ENCODE measurements at regions not wholly inside any gene's neighbourhood (a gene's known extent, or its start where the extent isn't known, plus 50 kb on each side); places are given as distances from the start of the nearest gene placed in this dataset.

DNA sequence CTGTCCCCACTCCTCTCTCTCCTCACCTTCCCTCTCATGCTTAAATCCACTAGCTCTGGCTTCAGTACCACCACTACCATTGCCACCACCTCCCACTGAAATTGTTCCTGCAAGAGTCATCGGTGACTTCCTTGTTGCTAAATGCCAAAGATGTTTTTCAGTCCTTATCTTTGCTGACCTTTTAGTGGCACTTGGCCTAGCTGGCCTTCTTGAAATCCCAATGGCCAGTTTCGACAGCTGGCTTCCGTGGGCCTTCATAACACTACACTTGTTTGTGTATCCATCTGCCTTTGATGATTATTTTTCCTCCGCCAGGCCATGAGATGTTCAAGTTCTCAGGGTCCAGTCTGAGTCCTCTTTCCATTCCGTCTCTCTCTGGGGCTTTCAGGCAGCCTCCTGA is 118.2 kb upstream of the NANOS1 start:
- TF ChIP-seq, protein P1, sequence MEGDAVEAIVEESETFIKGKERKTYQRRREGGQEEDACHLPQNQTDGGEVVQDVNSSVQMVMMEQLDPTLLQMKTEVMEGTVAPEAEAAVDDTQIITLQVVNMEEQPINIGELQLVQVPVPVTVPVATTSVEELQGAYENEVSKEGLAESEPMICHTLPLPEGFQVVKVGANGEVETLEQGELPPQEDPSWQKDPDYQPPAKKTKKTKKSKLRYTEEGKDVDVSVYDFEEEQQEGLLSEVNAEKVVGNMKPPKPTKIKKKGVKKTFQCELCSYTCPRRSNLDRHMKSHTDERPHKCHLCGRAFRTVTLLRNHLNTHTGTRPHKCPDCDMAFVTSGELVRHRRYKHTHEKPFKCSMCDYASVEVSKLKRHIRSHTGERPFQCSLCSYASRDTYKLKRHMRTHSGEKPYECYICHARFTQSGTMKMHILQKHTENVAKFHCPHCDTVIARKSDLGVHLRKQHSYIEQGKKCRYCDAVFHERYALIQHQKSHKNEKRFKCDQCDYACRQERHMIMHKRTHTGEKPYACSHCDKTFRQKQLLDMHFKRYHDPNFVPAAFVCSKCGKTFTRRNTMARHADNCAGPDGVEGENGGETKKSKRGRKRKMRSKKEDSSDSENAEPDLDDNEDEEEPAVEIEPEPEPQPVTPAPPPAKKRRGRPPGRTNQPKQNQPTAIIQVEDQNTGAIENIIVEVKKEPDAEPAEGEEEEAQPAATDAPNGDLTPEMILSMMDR (IDR thresholded peaks at IDR 0.05; ENCODE audit: low read depth, low read length): no peak
- H3K27me3 ChIP-seq: no peaks in the 10 kb centered on the region
- peak; percentile 52 to 66 for DNase-seq (ENCODE audit: low read depth in 1 of 2, low spot score in 1 of 2)
- no peaks in the 10 kb centered on the region for H3K9me3 ChIP-seq (ENCODE audit: low read depth)
- peak overlapping the region; percentile 55 for H3K27ac ChIP-seq
- H3K36me3 ChIP-seq: no peaks in the 10 kb centered on the region
- H3K4me1 ChIP-seq (ENCODE audit: low read depth): peaks cover 21% of the 10 kb centered on the region
- no peak overlapping the region for H3K4me3 ChIP-seq

DNA sequence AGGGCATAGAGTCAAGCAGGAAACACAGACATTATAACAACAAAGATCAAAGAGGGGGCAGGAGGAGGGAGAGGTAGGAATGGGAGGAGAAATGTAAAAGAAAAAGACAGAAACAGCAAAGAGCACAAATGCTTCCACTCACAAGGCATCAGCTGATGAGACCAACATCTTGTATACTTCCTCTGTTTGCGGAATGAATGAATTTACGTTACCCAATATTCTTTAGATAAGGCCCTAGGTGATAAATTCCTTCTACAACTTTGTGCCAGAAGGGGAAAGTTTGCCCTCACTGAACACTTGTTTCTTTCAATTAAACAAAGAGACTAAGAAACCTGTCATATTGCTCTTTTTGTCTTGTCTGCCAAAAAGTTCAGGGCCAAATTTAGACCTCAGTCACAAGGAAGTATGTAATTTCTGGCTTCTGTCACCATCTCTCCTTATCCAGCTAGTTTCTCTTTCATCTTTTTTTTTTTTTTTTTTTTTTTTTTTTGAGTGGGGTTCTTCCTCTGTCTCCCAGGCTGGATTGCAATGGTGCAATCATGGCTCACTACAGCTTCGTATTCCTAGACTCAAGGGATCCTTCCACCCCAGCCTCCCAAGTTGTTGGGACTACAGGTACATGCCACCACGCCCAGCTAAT is 116.4 kb upstream of the NANOS1 start:
- no peaks in the 10 kb centered on the region for H3K36me3 ChIP-seq

DNA sequence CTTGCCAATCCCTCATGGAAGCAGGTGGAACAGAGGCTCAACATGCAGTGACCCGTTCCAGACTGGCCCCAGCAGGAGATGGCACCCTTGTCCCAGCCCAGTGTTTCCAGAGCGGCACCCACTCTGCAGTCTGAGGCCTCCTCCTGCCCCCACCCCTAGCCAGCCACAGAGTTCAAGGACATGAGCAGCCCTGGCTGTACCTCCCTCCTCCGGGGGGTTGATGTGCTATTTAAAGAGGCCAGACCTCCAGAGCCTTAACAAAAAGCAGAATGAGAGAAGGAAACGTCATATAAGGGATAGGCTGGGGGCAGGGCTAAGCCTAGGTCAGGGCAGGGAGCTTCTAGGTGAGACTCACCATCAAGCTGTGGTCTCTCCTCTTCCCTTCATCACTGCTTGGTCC is 115.7 kb upstream of the NANOS1 start:
- peaks cover 21% of the 10 kb centered on the region for H3K4me1 ChIP-seq (ENCODE audit: low read depth)
- H3K9me3 ChIP-seq (ENCODE audit: low read depth): no peaks in the 10 kb centered on the region
- H3K27ac ChIP-seq: no peak overlapping the region
- H3K27me3 ChIP-seq: no peaks in the 10 kb centered on the region
- TF ChIP-seq, protein P1 (IDR thresholded peaks at IDR 0.05; ENCODE audit: low read depth, low read length): no peak
- DNase-seq (ENCODE audit: low read depth in 1 of 2, low spot score in 1 of 2): peak in 1 of 2 donors; percentile 55
- H3K36me3 ChIP-seq: no peaks in the 10 kb centered on the region
- H3K4me3 ChIP-seq: no peak overlapping the region

More for the DNA sequence above, 116.4 kb upstream of the NANOS1 start:
- DNase-seq (ENCODE audit: low read depth in 1 of 2, low spot score in 1 of 2): peak in 1 of 2 donors; percentile 80
- Histone ChIP-seq H3K27me3 (no peaks in the 10 kb centered on the region), H3K4me1 (ENCODE audit: low read depth) (peaks cover 21% of the 10 kb centered on the region), H3K27ac (no peak overlapping the region), H3K9me3 (ENCODE audit: low read depth) (no peaks in the 10 kb centered on the region), H3K4me3 (no peak overlapping the region)
- TF ChIP-seq, protein P1 (IDR thresholded peaks at IDR 0.05; ENCODE audit: low read depth, low read length): no peak

- Histone ChIP-seq H3K9me3 (ENCODE audit: low read depth) (no peaks in the 10 kb centered on the region), H3K27me3 (no peaks in the 10 kb centered on the region), H3K4me1 (ENCODE audit: low read depth) (peaks cover 21% of the 10 kb centered on the region), H3K4me3 (no peak overlapping the region), H3K36me3 (no peaks in the 10 kb centered on the region), H3K27ac (no peak overlapping the region)
- DNase-seq (ENCODE audit: low read depth in 1 of 2, low spot score in 1 of 2): no peak
- TF ChIP-seq, protein P1 (IDR thresholded peaks at IDR 0.05; ENCODE audit: low read depth, low read length): no peak
Observed at GRCh38 chr10:118914629-118915028, 114.9 kb upstream of the NANOS1 start.

- Histone ChIP-seq H3K27ac (no peak overlapping the region), H3K27me3 (no peaks in the 10 kb centered on the region), H3K4me3 (no peak overlapping the region), H3K9me3 (ENCODE audit: low read depth) (no peaks in the 10 kb centered on the region), H3K36me3 (no peaks in the 10 kb centered on the region), H3K4me1 (ENCODE audit: low read depth) (peaks cover 21% of the 10 kb centered on the region)
- no peak for DNase-seq (ENCODE audit: low read depth in 1 of 2, low spot score in 1 of 2)
- TF ChIP-seq, protein P1 (IDR thresholded peaks at IDR 0.05; ENCODE audit: low read depth, low read length): no peak
Observed at GRCh38 chr10:118915161-118915560, 114.4 kb upstream of the NANOS1 start.
